ENCODE measurements at regions not wholly inside any gene's neighbourhood (a gene's known extent, or its start where the extent isn't known, plus 50 kb on each side); places are given as distances from the start of the nearest gene placed in this dataset.

DNA sequence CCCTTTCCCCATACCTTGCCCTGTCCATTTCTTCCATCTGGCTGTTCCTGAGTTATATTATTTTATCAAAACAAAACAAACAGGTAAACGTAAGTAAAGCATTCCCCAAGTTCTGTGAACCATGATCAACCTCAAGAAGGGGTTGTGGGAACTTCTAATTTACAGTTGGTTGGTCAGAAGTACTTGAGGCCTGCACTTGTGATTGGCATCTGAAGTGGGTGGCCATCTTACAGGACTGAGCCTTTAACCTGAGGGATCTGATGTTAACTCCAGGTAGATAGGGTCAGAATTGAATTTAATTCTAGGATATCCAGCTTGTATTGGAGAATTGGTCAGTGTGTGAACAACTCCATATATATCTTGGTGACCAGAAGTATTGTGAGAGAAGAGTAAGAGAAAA is 77.0 kb downstream of the DIO2 start:
- Histone ChIP-seq H3K4me2 (ENCODE audit: low read length) (no peak overlapping the region), H3K9me3 (ENCODE audit: low read length) (peaks cover 3% of the 10 kb centered on the region; the same call in 1 of the 2 replicates)

DNA sequence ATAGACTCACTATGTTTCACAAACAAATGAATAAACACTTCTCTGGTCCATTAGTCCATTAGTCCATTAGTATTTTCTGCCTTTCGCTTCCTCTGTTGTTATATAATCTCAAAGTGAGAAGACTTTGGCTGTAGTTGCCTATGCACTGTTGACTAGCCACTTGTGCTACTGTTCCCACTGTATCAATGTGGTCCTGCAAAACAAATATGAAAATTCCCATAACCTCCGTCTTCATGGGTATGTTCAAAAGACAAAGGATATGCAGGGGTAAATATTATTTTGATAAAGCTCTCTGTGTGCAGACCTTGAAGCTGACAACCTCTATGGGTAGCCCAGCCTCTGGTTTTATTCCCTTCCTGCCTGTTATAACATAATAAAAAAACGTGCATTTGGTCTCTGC is 77.8 kb downstream of the DIO2 start:
- no peak overlapping the region for H3K9ac ChIP-seq (ENCODE audit: low read length)
- no peak overlapping the region for H3K27ac ChIP-seq (ENCODE audit: low read depth, low read length, poor library complexity, severe bottlenecking)
- no peak overlapping the region for H3K4me2 ChIP-seq (ENCODE audit: low read length)
- H3K4me3 ChIP-seq (ENCODE audit: low read depth, low read length, poor library complexity, severe bottlenecking): no peak overlapping the region
- no peaks in the 10 kb centered on the region for H3K36me3 ChIP-seq (ENCODE audit: insufficient read depth, low read length)
- H4K20me1 ChIP-seq (ENCODE audit: insufficient read depth, low read length): no peaks in the 10 kb centered on the region
- H2AFZ ChIP-seq (ENCODE audit: low read length): no peak overlapping the region
- no peak for TF ChIP-seq EZH2 (IDR thresholded peaks at IDR 0.05; ENCODE audit: borderline replicate concordance, low read length)
- no peaks in the 10 kb centered on the region for H3K27me3 ChIP-seq (ENCODE audit: insufficient read depth, low read length)
- H3K79me2 ChIP-seq (ENCODE audit: insufficient read depth, low read length): no peaks in the 10 kb centered on the region
- no peaks in the 10 kb centered on the region for H3K4me1 ChIP-seq (ENCODE audit: insufficient read depth, low read length, severe bottlenecking)
- H3F3A ChIP-seq (ENCODE audit: insufficient read depth, low read length): no peaks in the 10 kb centered on the region
- peaks cover 3% of the 10 kb centered on the region; the same call in 1 of the 2 replicates for H3K9me3 ChIP-seq (ENCODE audit: low read length)
- H3K9me2 ChIP-seq (ENCODE audit: low read depth, low read length): no peaks in the 10 kb centered on the region

More for the DNA sequence above, 77.0 kb downstream of the DIO2 start:
- Histone ChIP-seq H3K27me3 (ENCODE audit: insufficient read depth, low read length) (no peaks in the 10 kb centered on the region), H4K20me1 (ENCODE audit: insufficient read depth, low read length) (no peaks in the 10 kb centered on the region), H3K4me1 (ENCODE audit: insufficient read depth, low read length, severe bottlenecking) (no peaks in the 10 kb centered on the region), H3F3A (ENCODE audit: insufficient read depth, low read length) (no peaks in the 10 kb centered on the region), H2AFZ (ENCODE audit: low read length) (no peak overlapping the region), H3K9me2 (ENCODE audit: low read depth, low read length) (no peaks in the 10 kb centered on the region), H3K27ac (ENCODE audit: low read depth, low read length, poor library complexity, severe bottlenecking) (no peak overlapping the region), H3K9ac (ENCODE audit: low read length) (no peak overlapping the region), H3K36me3 (ENCODE audit: insufficient read depth, low read length) (no peaks in the 10 kb centered on the region), H3K4me3 (ENCODE audit: low read depth, low read length, poor library complexity, severe bottlenecking) (no peak overlapping the region), H3K79me2 (ENCODE audit: insufficient read depth, low read length) (no peaks in the 10 kb centered on the region)
- TF ChIP-seq, protein P1, sequence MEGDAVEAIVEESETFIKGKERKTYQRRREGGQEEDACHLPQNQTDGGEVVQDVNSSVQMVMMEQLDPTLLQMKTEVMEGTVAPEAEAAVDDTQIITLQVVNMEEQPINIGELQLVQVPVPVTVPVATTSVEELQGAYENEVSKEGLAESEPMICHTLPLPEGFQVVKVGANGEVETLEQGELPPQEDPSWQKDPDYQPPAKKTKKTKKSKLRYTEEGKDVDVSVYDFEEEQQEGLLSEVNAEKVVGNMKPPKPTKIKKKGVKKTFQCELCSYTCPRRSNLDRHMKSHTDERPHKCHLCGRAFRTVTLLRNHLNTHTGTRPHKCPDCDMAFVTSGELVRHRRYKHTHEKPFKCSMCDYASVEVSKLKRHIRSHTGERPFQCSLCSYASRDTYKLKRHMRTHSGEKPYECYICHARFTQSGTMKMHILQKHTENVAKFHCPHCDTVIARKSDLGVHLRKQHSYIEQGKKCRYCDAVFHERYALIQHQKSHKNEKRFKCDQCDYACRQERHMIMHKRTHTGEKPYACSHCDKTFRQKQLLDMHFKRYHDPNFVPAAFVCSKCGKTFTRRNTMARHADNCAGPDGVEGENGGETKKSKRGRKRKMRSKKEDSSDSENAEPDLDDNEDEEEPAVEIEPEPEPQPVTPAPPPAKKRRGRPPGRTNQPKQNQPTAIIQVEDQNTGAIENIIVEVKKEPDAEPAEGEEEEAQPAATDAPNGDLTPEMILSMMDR (IDR thresholded peaks at IDR 0.05; ENCODE audit: low read length): no peak

DNA sequence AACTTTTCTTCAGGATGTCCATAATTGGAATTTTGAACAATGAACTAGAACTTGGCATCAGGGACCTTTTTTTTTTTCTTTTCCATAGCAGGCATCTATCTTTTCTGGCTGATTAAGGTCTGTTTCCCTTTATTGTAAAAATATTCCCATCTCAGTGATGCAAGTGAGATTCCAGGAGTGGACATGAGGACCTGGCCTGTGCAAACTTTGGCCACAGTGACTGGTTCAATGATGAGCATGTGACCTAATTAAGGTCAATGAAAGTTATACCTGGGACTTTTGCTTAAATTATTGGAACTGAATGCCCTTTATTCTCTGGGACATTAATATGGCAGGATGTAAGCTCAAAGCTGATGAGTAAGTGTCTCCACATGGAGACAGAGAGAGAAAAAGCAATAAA is 83.8 kb downstream of the DIO2 start:
- Histone ChIP-seq H3K4me2 (ENCODE audit: low read length) (no peak overlapping the region), H3K9me3 (ENCODE audit: low read length) (no peaks in the 10 kb centered on the region), H3F3A (ENCODE audit: insufficient read depth, low read length) (no peaks in the 10 kb centered on the region), H3K9ac (ENCODE audit: low read length) (no peak overlapping the region), H3K9me2 (ENCODE audit: low read depth, low read length) (no peaks in the 10 kb centered on the region), H3K27me3 (ENCODE audit: insufficient read depth, low read length) (no peaks in the 10 kb centered on the region), H3K27ac (ENCODE audit: low read depth, low read length, poor library complexity, severe bottlenecking) (no peak overlapping the region), H2AFZ (ENCODE audit: low read length) (no peak overlapping the region), H3K79me2 (ENCODE audit: insufficient read depth, low read length) (no peaks in the 10 kb centered on the region), H3K36me3 (ENCODE audit: insufficient read depth, low read length) (no peaks in the 10 kb centered on the region), H3K4me3 (ENCODE audit: low read depth, low read length, poor library complexity, severe bottlenecking) (no peak overlapping the region), H3K4me1 (ENCODE audit: insufficient read depth, low read length, severe bottlenecking) (no peaks in the 10 kb centered on the region), H4K20me1 (ENCODE audit: insufficient read depth, low read length) (no peaks in the 10 kb centered on the region)
- TF ChIP-seq EZH2 (IDR thresholded peaks at IDR 0.05; ENCODE audit: borderline replicate concordance, low read length): no peak
- TF ChIP-seq, protein P1 (IDR thresholded peaks at IDR 0.05; ENCODE audit: low read length): no peak

DNA sequence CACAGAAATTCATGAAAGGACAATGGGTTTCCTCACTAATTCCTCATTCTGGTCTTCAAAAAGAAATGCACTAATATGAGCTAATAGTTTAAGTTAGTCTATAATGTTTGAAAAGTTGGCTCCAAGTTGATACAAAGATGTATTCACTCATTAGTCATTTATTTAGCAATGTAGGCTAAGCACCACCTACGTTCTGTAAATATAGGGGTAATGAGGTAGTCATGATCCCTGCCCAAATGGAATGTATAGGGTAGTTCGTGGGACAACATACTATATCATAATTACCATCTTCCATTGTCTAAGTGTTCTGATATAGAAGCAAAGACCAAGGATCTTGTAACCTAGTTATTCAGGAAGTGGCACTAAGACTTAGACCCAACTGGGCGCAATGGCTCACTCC is 86.5 kb downstream of the DIO2 start:
- Histone ChIP-seq H3K9me3 (ENCODE audit: low read length) (no peaks in the 10 kb centered on the region), H3K4me2 (ENCODE audit: low read length) (no peak overlapping the region), H3K4me3 (ENCODE audit: low read depth, low read length, poor library complexity, severe bottlenecking) (no peak overlapping the region), H3K9ac (ENCODE audit: low read length) (no peak overlapping the region), H4K20me1 (ENCODE audit: insufficient read depth, low read length) (no peaks in the 10 kb centered on the region), H3K4me1 (ENCODE audit: insufficient read depth, low read length, severe bottlenecking) (no peaks in the 10 kb centered on the region), H3K9me2 (ENCODE audit: low read depth, low read length) (no peaks in the 10 kb centered on the region), H3K27ac (ENCODE audit: low read depth, low read length, poor library complexity, severe bottlenecking) (no peak overlapping the region), H3K36me3 (ENCODE audit: insufficient read depth, low read length) (no peaks in the 10 kb centered on the region), H3K27me3 (ENCODE audit: insufficient read depth, low read length) (no peaks in the 10 kb centered on the region), H3K79me2 (ENCODE audit: insufficient read depth, low read length) (no peaks in the 10 kb centered on the region), H3F3A (ENCODE audit: insufficient read depth, low read length) (no peaks in the 10 kb centered on the region), H2AFZ (ENCODE audit: low read length) (no peak overlapping the region)
- no peak for TF ChIP-seq EZH2 (IDR thresholded peaks at IDR 0.05; ENCODE audit: borderline replicate concordance, low read length)
- TF ChIP-seq, protein P1 (IDR thresholded peaks at IDR 0.05; ENCODE audit: low read length): no peak
